H1 (cell line): ENCODE measurements at regions not wholly inside any gene's neighbourhood (a gene's known extent, or its start where the extent isn't known, plus 50 kb on each side); places are given as distances from the start of the nearest gene placed in this dataset.

ENCODE experiments used
- CHD1 ChIP-seq: IDR thresholded peaks from 2 replicates; pipeline ENCODE4 v1.6.1; 2012; ENCODE audit warnings: low read depth, low read length, improper control_type of control experiment
- CREB1 ChIP-seq: IDR thresholded peaks from 2 replicates; pipeline ENCODE4 v1.6.1; 2012; ENCODE audit warnings: inconsistent platforms
- POLR2A ChIP-seq, 2 experiments: IDR thresholded peaks; 1 replicate in 1 of 2; 2 replicates in 1 of 2; pipeline ENCODE4 v1.6.1; 2011; ENCODE audit warnings: low read depth in 2 of 2, low read length in 2 of 2, mild to moderate bottlenecking in 2 of 2; ENCODE audit errors: control extremely low read depth in 1 of 2
- RAD21 ChIP-seq, 2 experiments: IDR thresholded peaks in 1 of 2; conservative IDR thresholded peaks in 1 of 2; 2 replicates each; pipeline ENCODE4 v1.6.1; 2011; ENCODE audit warnings: low read depth in 2 of 2, low read length in 2 of 2, improper control_type of control experiment in 1 of 2, inconsistent platforms in 1 of 2, mild to moderate bottlenecking in 1 of 2, moderate library complexity in 1 of 2
- RFX5 ChIP-seq: IDR thresholded peaks from 2 replicates; pipeline ENCODE4 v1.6.1; 2011; ENCODE audit warnings: low read depth, low read length, improper control_type of control experiment, borderline replicate concordance
- TF ChIP-seq, protein P1 (sequence below), 3 experiments: IDR thresholded peaks; 1 replicate in 2 of 3; 2 replicates in 1 of 3; pipeline versions ENCODE4 v1.5.1 to v1.6.1; 2011; ENCODE audit warnings: low read length in 3 of 3, mild to moderate bottlenecking in 3 of 3, inconsistent platforms in 2 of 3, low read depth in 1 of 3, moderate library complexity in 1 of 3; ENCODE audit not compliant: insufficient read depth in 1 of 3; ENCODE audit errors: control extremely low read depth in 1 of 3
- TF ChIP-seq, protein P2 (sequence below): IDR thresholded peaks from 2 replicates; pipeline ENCODE4 v1.6.1; 2011; ENCODE audit warnings: low read length, improper control_type of control experiment

GRCh38 chr6:165117806-165118205, 191.6 kb downstream of the C6orf118 start:
- TF ChIP-seq, protein P1, sequence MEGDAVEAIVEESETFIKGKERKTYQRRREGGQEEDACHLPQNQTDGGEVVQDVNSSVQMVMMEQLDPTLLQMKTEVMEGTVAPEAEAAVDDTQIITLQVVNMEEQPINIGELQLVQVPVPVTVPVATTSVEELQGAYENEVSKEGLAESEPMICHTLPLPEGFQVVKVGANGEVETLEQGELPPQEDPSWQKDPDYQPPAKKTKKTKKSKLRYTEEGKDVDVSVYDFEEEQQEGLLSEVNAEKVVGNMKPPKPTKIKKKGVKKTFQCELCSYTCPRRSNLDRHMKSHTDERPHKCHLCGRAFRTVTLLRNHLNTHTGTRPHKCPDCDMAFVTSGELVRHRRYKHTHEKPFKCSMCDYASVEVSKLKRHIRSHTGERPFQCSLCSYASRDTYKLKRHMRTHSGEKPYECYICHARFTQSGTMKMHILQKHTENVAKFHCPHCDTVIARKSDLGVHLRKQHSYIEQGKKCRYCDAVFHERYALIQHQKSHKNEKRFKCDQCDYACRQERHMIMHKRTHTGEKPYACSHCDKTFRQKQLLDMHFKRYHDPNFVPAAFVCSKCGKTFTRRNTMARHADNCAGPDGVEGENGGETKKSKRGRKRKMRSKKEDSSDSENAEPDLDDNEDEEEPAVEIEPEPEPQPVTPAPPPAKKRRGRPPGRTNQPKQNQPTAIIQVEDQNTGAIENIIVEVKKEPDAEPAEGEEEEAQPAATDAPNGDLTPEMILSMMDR (IDR thresholded peaks at IDR 0.05; ENCODE audit: control extremely low read depth in 1 of 3, insufficient read depth in 1 of 3, low read depth in 1 of 3, low read length in 3 of 3), result no peak
- no peak for TF ChIP-seq POLR2A (IDR thresholded peaks at IDR 0.05; ENCODE audit: control extremely low read depth in 1 of 2, low read depth in 2 of 2, low read length in 2 of 2)
- TF ChIP-seq, protein P2, sequence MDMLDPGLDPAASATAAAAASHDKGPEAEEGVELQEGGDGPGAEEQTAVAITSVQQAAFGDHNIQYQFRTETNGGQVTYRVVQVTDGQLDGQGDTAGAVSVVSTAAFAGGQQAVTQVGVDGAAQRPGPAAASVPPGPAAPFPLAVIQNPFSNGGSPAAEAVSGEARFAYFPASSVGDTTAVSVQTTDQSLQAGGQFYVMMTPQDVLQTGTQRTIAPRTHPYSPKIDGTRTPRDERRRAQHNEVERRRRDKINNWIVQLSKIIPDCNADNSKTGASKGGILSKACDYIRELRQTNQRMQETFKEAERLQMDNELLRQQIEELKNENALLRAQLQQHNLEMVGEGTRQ, result no peak
- TF ChIP-seq RAD21 (IDR thresholded peaks at IDR 0.05 in 1 of 2, conservative IDR thresholded peaks at IDR 0.05 in 1 of 2; ENCODE audit: low read depth in 2 of 2, low read length in 2 of 2), result no peak
- TF ChIP-seq CHD1, result no peak
- TF ChIP-seq CREB1, result no peak
- TF ChIP-seq RFX5, result no peak
